Smooth muscle cell (in vitro differentiated cells): ENCODE measurements at regions not wholly inside any gene's neighbourhood (a gene's known extent, or its start where the extent isn't known, plus 50 kb on each side); places are given as distances from the start of the nearest gene placed in this dataset.

Source experiments
- DNase-seq: peaks from one replicate; lab custom pipeline; 2025; ENCODE audit not compliant: unreplicated experiment; lab: John Stamatoyannopoulos, UW
- H2AFZ ChIP-seq: fragments of 200-600 bp; sonication (generic); 2 replicates; pipeline ENCODE4 v1.6.0; 2016; ENCODE audit warnings: antibody characterized with exemption, low read depth, mild to moderate bottlenecking
- H3F3A ChIP-seq: fragments of 200-600 bp; sonication (generic); 2 replicates; pipeline ENCODE4 v1.6.0; 2017; ENCODE audit warnings: antibody characterized with exemption, low read depth
- H3K27ac ChIP-seq: fragments of 200-600 bp; sonication (generic); 2 replicates; pipeline ENCODE4 v1.5.1; 2016; ENCODE audit warnings: low read depth, mild to moderate bottlenecking
- H3K27me3 ChIP-seq: fragments of 200-600 bp; sonication (generic); 2 replicates; pipeline ENCODE4 v1.6.1; 2016; ENCODE audit warnings: low read depth, mild to moderate bottlenecking
- H3K36me3 ChIP-seq: fragments of 200-600 bp; sonication (generic); 2 replicates; pipeline ENCODE4 v1.5.1; 2016; ENCODE audit warnings: low read depth
- H3K4me1 ChIP-seq: fragments of 200-600 bp; sonication (generic); 2 replicates; pipeline ENCODE4 v1.5.1; 2016; ENCODE audit warnings: low read depth
- H3K4me2 ChIP-seq: fragments of 200-600 bp; sonication (generic); 2 replicates; pipeline ENCODE4 v1.6.0; 2016; ENCODE audit warnings: mild to moderate bottlenecking
- H3K4me3 ChIP-seq: fragments of 200-600 bp; sonication (generic); 2 replicates; pipeline ENCODE4 v1.5.1; 2016; ENCODE audit warnings: mild to moderate bottlenecking
- H3K79me2 ChIP-seq: fragments of 200-600 bp; sonication (generic); 2 replicates; pipeline ENCODE4 v1.6.0; 2016; ENCODE audit warnings: low read depth, mild to moderate bottlenecking
- H3K9ac ChIP-seq: fragments of 200-600 bp; sonication (generic); 2 replicates; pipeline ENCODE4 v1.6.0; 2016; ENCODE audit warnings: low read depth
- H3K9me3 ChIP-seq: fragments of 200-600 bp; sonication (generic); replicated peaks from 2 replicates; pipeline ENCODE4 v1.5.1; 2016; ENCODE audit warnings: low read depth
- H4K20me1 ChIP-seq: fragments of 200-600 bp; sonication (generic); 2 replicates; pipeline ENCODE4 v1.6.0; 2016; ENCODE audit warnings: low read depth
- WGBS: methylation state at CpG from one replicate; pipeline ENCODE4 v1.1.7; 2016; ENCODE audit warnings: low lambda C conversion rate; 5-methylcytosine and 5-hydroxymethylcytosine counted together
- TF ChIP-seq, protein P1 (sequence below): fragments of 200-600 bp; sonication (generic); IDR thresholded peaks from 2 replicates; pipeline ENCODE4 v1.5.1; 2017; ENCODE audit warnings: borderline replicate concordance, mild to moderate bottlenecking, antibody characterized with exemption; ENCODE audit not compliant: insufficient read depth, poor library complexity, severe bottlenecking

DNA sequence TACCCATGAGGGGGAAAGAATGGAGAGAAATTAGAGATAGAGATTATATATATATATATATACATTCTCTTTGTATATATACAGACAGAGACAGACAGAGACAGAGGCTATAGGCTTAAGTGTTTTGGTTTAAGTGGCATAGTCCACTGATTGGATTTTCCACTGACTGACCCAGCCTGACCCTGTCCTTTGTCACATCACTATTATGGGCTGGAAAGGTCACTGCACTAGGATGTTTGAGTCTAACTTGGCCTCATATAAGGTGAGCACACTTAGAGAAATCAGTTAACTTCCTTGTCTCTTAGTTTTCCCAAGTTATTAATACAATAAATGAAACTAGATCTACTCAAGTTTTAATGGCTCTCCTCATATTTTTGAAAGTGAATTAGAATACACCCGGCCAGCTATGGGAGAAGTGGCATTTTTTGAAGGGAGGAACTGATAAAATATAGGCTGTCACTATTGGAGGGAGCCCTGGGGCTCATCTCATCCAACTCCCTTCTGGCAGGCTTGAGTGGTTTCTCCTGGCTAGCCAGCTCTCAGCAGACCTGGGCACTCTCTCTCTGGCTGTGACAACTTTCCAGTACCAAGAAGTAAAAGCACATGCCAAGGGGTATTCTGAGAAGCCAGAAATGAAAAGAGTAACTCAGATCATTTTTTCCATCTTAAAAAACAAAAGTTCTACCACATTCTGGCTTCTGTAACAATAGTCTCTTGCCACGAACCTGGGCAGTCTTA is 455.6 kb upstream of the ANKRD30A start:
- Histone ChIP-seq H3K27me3 (no peaks in the 10 kb centered on the region), H4K20me1 (no peaks in the 10 kb centered on the region), H3F3A (no peaks in the 10 kb centered on the region), H3K9me3 (no peaks in the 10 kb centered on the region), H3K79me2 (no peaks in the 10 kb centered on the region), H3K4me3 (no peak overlapping the region), H3K36me3 (no peaks in the 10 kb centered on the region), H3K9ac (no peak overlapping the region), H3K27ac (no peak overlapping the region), H2AFZ (no peak overlapping the region), H3K4me2 (no peak overlapping the region), H3K4me1 (no peaks in the 10 kb centered on the region)
- 89% methylated on average over 2 of the region's 2 CpGs for WGBS
- DNase-seq = no peak
- TF ChIP-seq, protein P1, sequence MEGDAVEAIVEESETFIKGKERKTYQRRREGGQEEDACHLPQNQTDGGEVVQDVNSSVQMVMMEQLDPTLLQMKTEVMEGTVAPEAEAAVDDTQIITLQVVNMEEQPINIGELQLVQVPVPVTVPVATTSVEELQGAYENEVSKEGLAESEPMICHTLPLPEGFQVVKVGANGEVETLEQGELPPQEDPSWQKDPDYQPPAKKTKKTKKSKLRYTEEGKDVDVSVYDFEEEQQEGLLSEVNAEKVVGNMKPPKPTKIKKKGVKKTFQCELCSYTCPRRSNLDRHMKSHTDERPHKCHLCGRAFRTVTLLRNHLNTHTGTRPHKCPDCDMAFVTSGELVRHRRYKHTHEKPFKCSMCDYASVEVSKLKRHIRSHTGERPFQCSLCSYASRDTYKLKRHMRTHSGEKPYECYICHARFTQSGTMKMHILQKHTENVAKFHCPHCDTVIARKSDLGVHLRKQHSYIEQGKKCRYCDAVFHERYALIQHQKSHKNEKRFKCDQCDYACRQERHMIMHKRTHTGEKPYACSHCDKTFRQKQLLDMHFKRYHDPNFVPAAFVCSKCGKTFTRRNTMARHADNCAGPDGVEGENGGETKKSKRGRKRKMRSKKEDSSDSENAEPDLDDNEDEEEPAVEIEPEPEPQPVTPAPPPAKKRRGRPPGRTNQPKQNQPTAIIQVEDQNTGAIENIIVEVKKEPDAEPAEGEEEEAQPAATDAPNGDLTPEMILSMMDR = no peak

GRCh38 chr10:36666451-36666850 is 458.9 kb upstream of the ANKRD30A start:
- H2AFZ ChIP-seq = no peak overlapping the region
- no peak overlapping the region for H3K4me2 ChIP-seq
- no peaks in the 10 kb centered on the region for H3K9me3 ChIP-seq
- no peaks in the 10 kb centered on the region for H3K36me3 ChIP-seq
- H3K27ac ChIP-seq = no peak overlapping the region
- H3K9ac ChIP-seq = no peak overlapping the region
- H3K4me1 ChIP-seq = no peaks in the 10 kb centered on the region
- DNase-seq = no peak
- H3K79me2 ChIP-seq = no peaks in the 10 kb centered on the region
- TF ChIP-seq, protein P1 = no peak
- no peaks in the 10 kb centered on the region for H3K27me3 ChIP-seq
- no peaks in the 10 kb centered on the region for H3F3A ChIP-seq
- H4K20me1 ChIP-seq = no peaks in the 10 kb centered on the region
- H3K4me3 ChIP-seq = no peak overlapping the region

DNA sequence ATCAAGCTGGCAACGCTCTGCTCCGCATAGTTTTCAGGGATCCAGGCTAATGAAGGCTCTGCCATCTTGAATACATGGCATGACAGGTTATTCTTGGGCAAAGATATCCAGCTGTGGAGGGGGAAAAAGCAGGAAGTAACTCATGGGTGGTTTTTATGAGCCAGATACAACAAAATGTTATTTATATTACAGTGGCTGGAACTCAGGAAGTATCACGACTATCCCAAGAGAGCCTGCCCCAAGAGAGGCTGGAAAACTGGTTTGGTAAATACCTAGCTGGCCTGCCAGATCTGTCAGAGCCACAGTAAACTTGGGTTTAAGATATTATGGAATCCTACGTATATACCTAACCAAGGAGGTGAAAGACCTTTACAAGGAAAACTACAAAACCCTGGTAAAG is 462.8 kb upstream of the ANKRD30A start:
- Histone ChIP-seq H3K4me1 (no peaks in the 10 kb centered on the region), H3F3A (no peaks in the 10 kb centered on the region), H3K36me3 (no peaks in the 10 kb centered on the region), H3K9me3 (no peaks in the 10 kb centered on the region), H3K79me2 (no peaks in the 10 kb centered on the region), H3K9ac (no peak overlapping the region), H3K27me3 (no peaks in the 10 kb centered on the region), H3K4me3 (no peak overlapping the region), H3K27ac (no peak overlapping the region), H3K4me2 (no peak overlapping the region), H4K20me1 (no peaks in the 10 kb centered on the region), H2AFZ (no peak overlapping the region)
- TF ChIP-seq, protein P1 = no peak
- no peak for DNase-seq
- WGBS = 84% methylated on average over 4 of the region's 4 CpGs

DNA sequence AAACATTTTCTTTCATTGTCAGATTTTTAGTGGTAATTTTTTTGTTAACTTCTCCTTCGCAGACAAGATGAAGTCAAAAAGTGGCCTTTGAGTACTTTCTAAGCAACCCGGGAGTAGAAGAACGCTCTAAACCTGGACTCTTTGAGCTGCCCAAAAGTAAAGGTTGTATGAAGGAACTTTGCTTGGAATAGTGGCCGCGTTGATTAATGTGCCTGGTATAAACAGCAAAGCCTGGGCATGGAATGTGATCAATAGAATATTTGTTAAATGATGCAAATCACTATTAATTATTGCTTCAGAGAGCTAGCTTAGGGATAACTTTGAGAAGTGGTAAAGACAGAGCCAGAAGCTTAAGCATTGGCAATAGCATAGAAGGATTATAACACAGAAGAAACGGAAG is 475.1 kb upstream of the ANKRD30A start:
- H3K4me1 ChIP-seq = no peaks in the 10 kb centered on the region
- WGBS = 93% methylated on average over 6 of the region's 6 CpGs
- no peak overlapping the region for H3K9ac ChIP-seq
- no peaks in the 10 kb centered on the region for H3K79me2 ChIP-seq
- H4K20me1 ChIP-seq = no peaks in the 10 kb centered on the region
- no peaks in the 10 kb centered on the region for H3F3A ChIP-seq
- DNase-seq = no peak
- H3K27me3 ChIP-seq = no peaks in the 10 kb centered on the region
- TF ChIP-seq, protein P1 = no peak
- H3K4me2 ChIP-seq = no peak overlapping the region
- no peak overlapping the region for H3K4me3 ChIP-seq
- no peak overlapping the region for H2AFZ ChIP-seq
- no peaks in the 10 kb centered on the region for H3K36me3 ChIP-seq
- no peak overlapping the region for H3K27ac ChIP-seq
- H3K9me3 ChIP-seq = no peaks in the 10 kb centered on the region
